Parathyroid adenoma (tissue), 2 donors: ENCODE measurements at regions not wholly inside any gene's neighbourhood (a gene's known extent, or its start where the extent isn't known, plus 50 kb on each side); places are given as distances from the start of the nearest gene placed in this dataset.

Source experiments
- H2AFZ ChIP-seq: fragments of 300-600 bp; sonication (generic); one replicate; pipeline ENCODE4 v1.7.0; 2017; ENCODE audit warnings: antibody characterized with exemption, mild to moderate bottlenecking
- H3K27ac ChIP-seq: fragments of 300-600 bp; sonication (generic); one replicate; pipeline ENCODE4 v1.7.0; 2017
- H3K27me3 ChIP-seq: fragments of 300-600 bp; sonication (generic); one replicate; pipeline ENCODE4 v1.7.0; 2017; ENCODE audit warnings: low read length; ENCODE audit not compliant: control insufficient read depth, insufficient read depth
- H3K36me3 ChIP-seq: fragments of 300-600 bp; sonication (generic); one replicate; pipeline ENCODE4 v1.7.0; 2017; ENCODE audit warnings: low read length; ENCODE audit not compliant: control insufficient read depth, insufficient read depth
- H3K4me1 ChIP-seq: fragments of 300-600 bp; sonication (generic); one replicate; pipeline ENCODE4 v1.7.0; 2017; ENCODE audit warnings: control low read depth
- H3K4me2 ChIP-seq: fragments of 300-600 bp; sonication (generic); one replicate; pipeline ENCODE4 v1.7.0; 2017; ENCODE audit warnings: low read length
- H3K4me3 ChIP-seq: fragments of 300-600 bp; sonication (generic); one replicate; pipeline ENCODE4 v1.7.0; 2017; ENCODE audit warnings: low read depth, low read length
- H3K79me2 ChIP-seq: fragments of 300-600 bp; sonication (generic); one replicate; pipeline ENCODE4 v1.7.0; 2017; ENCODE audit warnings: control low read depth
- H3K9ac ChIP-seq: fragments of 300-600 bp; sonication (generic); one replicate; pipeline ENCODE4 v1.7.0; 2017; ENCODE audit warnings: mild to moderate bottlenecking
- H3K9me3 ChIP-seq: fragments of 300-600 bp; sonication (generic); one replicate; pipeline ENCODE4 v1.7.0; 2017; ENCODE audit warnings: low read length; ENCODE audit not compliant: control insufficient read depth
- CTCF ChIP-seq: fragments of 300-600 bp; sonication (generic); IDR thresholded peaks from one replicate; pipeline ENCODE4 v1.7.0; 2017; ENCODE audit warnings: antibody characterized with exemption, mild to moderate bottlenecking
- donor health status: primary hyperparathyroidism.

DNA sequence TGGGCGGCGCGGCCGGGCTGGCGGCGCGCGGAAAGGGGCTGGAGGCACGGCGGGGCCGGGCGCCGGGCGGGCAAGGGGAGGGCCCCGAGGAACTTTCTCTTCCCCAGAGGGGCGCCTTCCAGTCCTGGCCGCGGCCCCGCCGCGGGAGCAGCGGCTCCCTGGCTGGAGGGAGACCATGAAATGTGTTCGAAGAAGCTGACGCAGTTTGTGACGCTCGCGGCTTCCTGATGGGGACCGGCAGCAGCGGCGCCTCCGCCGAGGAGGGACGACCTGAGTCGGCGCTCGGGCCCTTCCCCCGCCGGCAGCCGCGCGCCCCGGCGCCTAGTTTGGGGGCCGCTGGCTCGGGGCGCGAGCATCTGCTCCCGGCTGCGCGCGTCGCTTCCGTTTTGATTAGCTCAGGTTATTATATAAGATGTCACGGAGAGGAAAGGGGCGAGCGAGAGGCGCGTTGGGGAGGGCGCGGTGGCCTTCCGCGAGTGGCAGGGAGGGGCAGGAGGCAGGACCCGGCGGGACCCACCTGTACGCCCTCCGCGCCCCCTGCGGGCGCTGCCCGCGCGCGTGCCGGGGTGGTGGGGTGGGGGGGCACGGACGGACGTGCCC lies 57.1 kb upstream of the PCGF5 start:
- Histone ChIP-seq H3K4me1 (peaks cover 2% of the 10 kb centered on the region), H3K27me3 (no peaks in the 10 kb centered on the region), H3K4me3 (peak overlapping the region; percentile 81), H3K9me3 (no peaks in the 10 kb centered on the region), H2AFZ (peak overlapping the region; percentile 88), H3K9ac (peak overlapping the region; percentile 81), H3K27ac (peak overlapping the region; percentile 85), H3K79me2 (peaks cover 7% of the 10 kb centered on the region), H3K36me3 (no peaks in the 10 kb centered on the region), H3K4me2 (peak overlapping the region; percentile 52)
- no peak for TF ChIP-seq CTCF

DNA sequence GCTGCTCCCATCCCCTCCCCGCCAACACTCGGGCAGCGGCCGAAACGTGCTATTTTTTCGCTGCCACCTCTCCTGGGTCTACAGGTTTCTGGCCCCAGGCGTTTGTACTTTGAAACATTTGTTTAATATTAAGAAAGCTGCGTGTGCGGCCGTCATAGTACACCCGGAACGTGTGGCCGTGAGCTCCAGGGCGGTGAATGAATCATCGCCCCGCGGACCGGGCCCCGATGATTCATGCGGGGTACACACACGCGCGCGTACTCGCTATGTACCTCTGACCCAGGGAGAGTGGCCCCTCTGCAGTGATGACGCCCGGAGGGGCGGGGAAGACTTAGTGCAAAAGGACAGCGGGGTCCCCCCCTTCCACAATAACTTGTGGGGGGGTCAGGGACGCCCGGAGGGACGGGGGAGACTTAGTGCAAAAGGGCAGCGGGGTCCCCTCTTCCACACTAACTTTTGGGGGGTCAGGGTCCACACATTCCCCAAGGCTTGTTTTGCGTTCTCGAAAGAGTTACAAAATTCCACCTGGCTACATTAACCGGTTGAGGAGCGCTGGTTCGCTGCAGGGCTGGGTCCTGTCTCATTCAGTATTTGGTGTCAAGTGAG lies 56.5 kb upstream of the PCGF5 start:
- Histone ChIP-seq H3K4me3 (peak overlapping the region; percentile 81), H3K79me2 (peaks cover 9% of the 10 kb centered on the region), H3K4me1 (peaks cover 2% of the 10 kb centered on the region), H3K9me3 (no peaks in the 10 kb centered on the region), H3K36me3 (no peaks in the 10 kb centered on the region), H3K4me2 (peak overlapping the region; percentile 52), H3K27ac (peak overlapping the region; percentile 85), H3K9ac (no peak overlapping the region), H2AFZ (peak overlapping the region; percentile 88), H3K27me3 (no peaks in the 10 kb centered on the region)
- TF ChIP-seq CTCF: no peak

DNA sequence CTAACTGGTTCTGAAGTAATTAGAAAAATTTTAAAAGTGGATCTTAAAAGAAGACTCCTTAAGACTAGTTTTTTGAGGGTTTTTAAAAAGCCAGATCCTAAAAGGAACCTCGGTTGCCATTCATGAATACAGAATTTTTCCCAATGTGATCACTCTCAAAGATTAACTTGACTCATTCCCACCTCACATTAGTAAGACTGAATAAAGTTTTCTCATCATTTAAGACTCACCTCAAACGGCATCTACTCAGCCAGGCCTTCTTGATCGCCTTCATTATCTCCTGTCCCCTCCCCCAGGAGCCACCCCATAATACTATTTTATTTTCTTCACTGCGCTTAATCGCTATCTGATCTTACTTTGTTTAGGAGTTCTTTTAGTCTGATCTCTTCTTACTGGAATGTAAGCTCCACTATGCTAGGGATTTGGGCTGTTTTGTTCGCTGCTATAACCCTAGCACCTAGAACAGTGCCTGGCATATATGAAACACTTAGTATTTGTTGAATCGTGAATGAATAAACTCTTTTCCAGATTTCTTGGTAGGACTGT lies 55.9 kb upstream of the PCGF5 start:
- Histone ChIP-seq H3K27ac (no peak overlapping the region), H3K9ac (no peak overlapping the region)

GRCh38 chr10:91167406-91167805 lies 53.1 kb upstream of the PCGF5 start:
- Histone ChIP-seq H2AFZ (no peak overlapping the region), H3K4me1 (no peaks in the 10 kb centered on the region), H3K27me3 (no peaks in the 10 kb centered on the region), H3K27ac (no peak overlapping the region), H3K9ac (no peak overlapping the region), H3K79me2 (peaks cover 19% of the 10 kb centered on the region), H3K4me2 (no peak overlapping the region), H3K9me3 (no peaks in the 10 kb centered on the region), H3K4me3 (no peak overlapping the region), H3K36me3 (no peaks in the 10 kb centered on the region)
- no peak for TF ChIP-seq CTCF

More for the DNA sequence above, 55.9 kb upstream of the PCGF5 start:
- TF ChIP-seq CTCF: no peak
- H3K9me3 ChIP-seq: no peaks in the 10 kb centered on the region
- no peaks in the 10 kb centered on the region for H3K36me3 ChIP-seq
- peaks cover 9% of the 10 kb centered on the region for H3K79me2 ChIP-seq
- no peaks in the 10 kb centered on the region for H3K27me3 ChIP-seq
- no peak overlapping the region for H2AFZ ChIP-seq
- H3K4me3 ChIP-seq: peak overlapping the region; percentile 81
- peaks cover 2% of the 10 kb centered on the region for H3K4me1 ChIP-seq
- H3K4me2 ChIP-seq: peak overlapping the region; percentile 52
